HG02970 (cell line): ENCODE measurements at regions not wholly inside any gene's neighbourhood (a gene's known extent, or its start where the extent isn't known, plus 50 kb on each side); places are given as distances from the start of the nearest gene placed in this dataset.
"Not testable (repeated sequence)": the region's sequence is repeated elsewhere in the genome, so short reads cannot be mapped to it uniquely, and the experiment has no call there.

Source experiments
- ATAC-seq: cut with Tn5 transposase; IDR thresholded peaks from one replicate; pipeline ENCODE4 v1.9.1; 2021; ENCODE audit warnings: mild to moderate bottlenecking, moderate library complexity, moderate number of reproducible peaks; ENCODE audit not compliant: unreplicated experiment, low FRiP score

- ATAC-seq, result no peak
These were observed 694.2 kb downstream of the BRINP3 start for GRCh38 chr1:189783456-189783855.

- no peak for ATAC-seq
These were observed 690.9 kb downstream of the BRINP3 start for GRCh38 chr1:189786761-189787160.

DNA sequence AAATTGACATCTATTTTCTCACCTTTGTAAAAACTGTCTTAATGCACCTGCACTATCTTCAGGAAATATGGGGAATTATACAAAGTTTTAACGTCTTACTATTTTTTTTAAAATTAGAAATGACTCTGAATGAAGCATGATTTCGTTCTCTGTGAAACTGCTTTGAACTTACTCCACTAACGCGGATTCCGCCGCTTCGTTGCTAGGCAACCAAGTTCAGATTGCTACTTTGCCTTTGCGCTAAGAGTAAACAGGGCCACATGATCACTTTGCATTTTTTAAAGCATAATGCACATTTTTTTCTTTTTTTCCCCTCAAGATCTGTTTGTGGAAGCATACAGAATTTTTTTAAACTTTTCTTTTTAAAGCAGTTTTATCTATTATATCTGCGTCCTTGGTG is 690.5 kb downstream of the BRINP3 start:
- no peak for ATAC-seq

- no peak for ATAC-seq
These were observed 687.3 kb downstream of the BRINP3 start for GRCh38 chr1:189790335-189790734.

GRCh38 chr1:189803364-189803763 is 674.3 kb downstream of the BRINP3 start:
- ATAC-seq, result no peak

DNA sequence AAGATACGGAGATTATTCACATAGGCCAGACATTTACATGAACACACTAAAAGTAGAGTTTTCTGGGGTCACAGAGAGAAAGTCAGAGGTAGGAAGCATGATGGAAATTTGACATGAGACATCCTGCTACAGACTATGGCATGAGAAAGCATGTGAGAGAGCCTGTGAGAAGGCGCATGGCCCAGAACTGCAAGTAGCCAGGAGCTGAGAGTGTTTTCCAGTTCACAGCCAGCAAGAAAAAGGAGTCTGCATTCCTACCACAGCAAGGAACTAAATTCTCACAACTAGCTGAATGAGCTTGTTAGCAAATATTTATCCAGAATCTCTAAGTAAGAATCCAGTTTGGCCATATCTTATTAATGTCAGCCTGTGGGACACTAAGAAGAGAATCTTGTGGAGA is 673.3 kb downstream of the BRINP3 start:
- ATAC-seq, result no peak

DNA sequence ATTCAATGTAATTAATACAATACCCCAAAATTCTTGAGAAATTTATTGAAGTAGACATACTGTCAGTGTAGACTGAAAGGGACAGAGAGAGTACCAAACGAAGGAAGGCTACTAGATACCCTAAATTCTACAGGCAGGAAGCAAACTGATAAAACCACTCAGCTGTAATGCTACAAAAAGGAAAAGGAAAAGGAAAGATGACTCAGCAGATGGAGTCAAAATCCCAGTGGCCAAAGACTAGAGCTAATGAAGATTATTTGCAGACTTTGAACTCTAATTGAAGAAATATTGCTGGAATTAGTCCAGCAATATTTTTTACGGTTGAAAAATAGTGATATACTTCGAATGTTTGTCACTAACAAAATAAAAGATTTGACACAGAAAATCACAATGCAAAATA is 671.9 kb downstream of the BRINP3 start:
- ATAC-seq, result no peak

GRCh38 chr1:189810639-189811038 is 667.0 kb downstream of the BRINP3 start:
- not testable (repeated sequence) for ATAC-seq

- ATAC-seq, result no peak
These were observed 665.7 kb downstream of the BRINP3 start for GRCh38 chr1:189811960-189812359.

DNA sequence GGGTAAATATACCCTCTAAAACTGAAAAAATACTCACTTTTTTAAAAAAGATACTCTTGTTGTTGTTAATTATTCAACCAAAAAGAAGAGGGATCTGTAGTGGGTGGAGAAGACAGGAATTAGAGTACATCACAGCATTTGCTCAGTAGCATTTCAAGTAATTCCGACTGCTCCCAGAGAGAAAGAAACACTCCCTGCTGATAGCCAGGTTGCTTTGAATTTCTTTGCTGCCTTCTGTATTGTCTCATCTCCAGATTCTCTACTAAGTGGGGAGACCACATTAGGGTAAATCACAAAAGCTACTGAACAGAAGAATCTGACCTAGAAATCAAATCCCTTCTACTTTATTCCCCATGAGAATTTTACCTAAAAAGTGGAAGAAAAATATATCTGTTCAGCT is 661.1 kb downstream of the BRINP3 start:
- ATAC-seq, result no peak

DNA sequence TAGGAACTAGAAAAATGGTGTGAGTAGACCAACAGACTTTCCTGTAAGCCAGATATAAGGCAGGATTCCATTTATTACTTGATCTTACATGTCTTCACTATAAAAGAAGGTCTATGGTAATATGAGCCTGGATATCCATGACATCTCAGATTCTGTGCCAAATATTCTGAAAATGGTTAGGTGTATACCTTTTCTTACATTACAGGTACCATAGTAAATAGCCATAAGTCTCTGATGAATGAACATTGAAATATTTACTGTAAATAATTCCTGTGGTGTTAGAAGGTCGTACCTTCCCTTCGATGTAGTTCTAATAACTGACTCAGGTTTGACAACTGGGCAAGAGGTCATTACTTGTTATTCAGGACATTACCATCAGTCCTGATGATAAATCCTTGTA is 657.9 kb downstream of the BRINP3 start:
- no peak for ATAC-seq

DNA sequence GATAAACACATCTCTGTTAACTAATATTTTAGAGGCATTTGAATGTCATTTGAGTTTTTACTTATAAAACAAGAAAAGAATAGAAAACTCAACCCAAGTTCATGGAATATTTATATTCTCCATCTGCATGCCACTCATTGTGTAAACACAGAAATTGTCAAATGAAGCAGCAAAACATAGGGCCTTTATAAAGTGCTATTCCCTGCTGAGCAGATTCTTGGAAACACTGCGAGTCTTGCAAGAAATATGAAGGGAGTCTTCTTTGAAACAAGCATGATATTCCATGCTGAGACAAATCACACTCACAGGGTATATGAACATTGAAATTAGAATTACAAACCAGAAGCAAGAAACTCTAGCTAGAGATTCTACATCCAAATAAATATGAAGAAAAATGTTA is 655.8 kb downstream of the BRINP3 start:
- ATAC-seq, result no peak

- ATAC-seq, result no peak
These were observed 642.9 kb downstream of the BRINP3 start for GRCh38 chr1:189834813-189835212.

- no peak for ATAC-seq
These were observed 630.1 kb downstream of the BRINP3 start for GRCh38 chr1:189847613-189848012.

GRCh38 chr1:189851806-189852367 is 625.8 kb downstream of the BRINP3 start:
- no peak for ATAC-seq

- ATAC-seq, result peak; percentile 58
These were observed 618.2 kb downstream of the BRINP3 start for GRCh38 chr1:189859385-189859977.

DNA sequence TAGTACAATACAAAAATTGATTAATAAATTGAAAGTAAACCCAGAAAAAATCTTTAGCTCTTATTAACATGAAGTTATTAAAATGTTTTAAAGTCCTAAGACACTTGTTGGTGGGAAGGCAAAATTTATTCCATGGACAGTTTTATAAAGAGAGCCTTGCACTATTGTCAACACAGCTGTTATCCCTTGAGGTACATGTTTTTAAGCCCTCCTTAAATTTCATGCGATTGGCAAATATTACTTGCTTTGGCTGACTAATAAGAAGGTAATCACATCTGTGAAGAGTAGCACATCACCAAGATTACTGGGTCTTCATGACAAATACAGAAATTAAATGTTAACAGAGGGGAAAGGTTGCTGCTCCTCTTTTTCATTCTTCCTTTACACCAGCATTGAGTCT is 611.1 kb downstream of the BRINP3 start:
- ATAC-seq, result no peak

- ATAC-seq, result no peak
These were observed 609.6 kb downstream of the BRINP3 start for GRCh38 chr1:189868021-189868420.

DNA sequence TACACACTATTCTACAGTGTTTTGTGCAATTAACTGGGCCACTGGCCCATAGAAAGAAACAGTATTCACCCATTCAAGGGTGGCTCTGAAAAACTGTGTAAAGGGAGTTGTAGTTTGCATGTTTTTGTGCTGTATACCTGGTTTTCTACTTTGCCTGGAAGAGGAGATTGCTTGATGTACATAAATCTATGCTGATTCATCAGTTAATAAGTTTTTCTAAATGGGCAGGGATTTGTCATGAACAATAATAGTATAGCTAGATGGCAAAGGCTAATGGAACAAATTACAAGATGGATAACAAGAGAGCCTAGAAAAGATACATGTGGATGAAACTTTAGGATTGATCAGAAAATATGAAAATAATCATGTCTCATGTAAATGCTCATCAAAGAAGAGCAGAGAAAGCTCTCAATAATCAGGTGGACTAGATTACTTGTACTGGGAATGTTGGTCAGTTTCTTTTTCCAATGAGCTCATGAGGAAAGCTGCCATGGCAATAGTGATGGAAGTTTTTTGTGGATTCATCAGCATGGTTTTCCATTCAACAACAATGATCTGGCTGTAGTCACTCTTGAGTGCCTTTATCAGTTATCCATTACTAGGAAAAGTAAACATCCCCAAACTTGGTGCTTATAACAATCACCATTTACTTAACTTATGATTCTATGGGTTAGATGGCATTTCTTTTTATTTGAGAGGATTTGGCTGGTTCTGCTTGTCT is 602.8 kb downstream of the BRINP3 start:
- ATAC-seq, result no peak

DNA sequence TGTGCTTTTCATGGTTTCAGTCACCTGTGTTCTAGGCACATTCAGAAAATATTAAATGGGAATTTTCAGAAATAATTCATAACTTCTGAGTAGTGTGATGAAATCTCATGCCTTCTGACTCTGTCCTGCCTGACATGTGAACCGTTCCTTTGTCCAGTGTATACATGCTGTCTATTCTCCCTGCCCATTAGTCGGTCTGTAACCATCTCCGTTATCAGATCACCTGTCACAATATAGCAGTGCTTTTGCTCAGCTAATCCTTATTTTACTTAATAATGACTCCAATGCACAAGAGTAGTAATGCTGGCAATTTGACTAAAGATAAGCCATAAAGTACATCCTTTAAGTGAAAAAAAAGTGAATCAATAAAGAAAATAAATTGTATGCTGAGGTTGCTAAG is 597.5 kb downstream of the BRINP3 start:
- no peak for ATAC-seq

DNA sequence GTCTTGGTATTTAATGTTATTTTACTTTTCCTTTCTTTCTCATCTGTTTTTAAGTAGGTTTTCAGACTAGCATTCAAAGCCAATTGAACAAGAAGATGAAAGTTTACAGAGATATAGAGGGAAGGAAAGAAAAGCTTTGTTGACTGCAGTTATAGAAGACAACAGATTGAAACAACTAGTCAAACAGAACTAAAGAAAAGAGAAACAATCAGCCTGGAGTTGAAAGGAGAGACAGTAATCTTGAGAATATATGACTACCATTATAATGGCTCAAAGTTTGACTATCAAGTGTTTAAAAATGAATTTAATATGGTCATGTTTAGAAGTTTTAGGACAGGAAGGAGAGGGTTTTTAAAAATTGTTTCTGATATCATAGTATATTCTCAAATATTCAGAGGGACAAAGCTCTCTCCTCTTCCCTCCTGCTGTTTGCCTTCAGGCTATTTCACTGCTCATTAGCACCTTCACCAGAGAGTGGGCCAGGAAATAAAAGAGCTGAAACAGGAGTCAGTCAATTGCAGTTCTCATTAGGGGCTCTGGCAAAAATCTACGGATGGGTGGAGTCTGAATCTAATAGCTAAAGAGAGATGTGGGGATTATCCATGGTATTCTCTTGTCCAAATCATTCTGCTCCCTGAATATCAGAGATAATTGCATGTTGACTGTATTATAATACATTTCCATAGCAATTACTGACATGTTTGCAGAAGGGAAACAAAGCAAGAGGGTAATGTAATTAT is 577.8 kb downstream of the BRINP3 start:
- no peak for ATAC-seq
